K562 (cell line): ENCODE measurements at regions not wholly inside any gene's neighbourhood (a gene's known extent, or its start where the extent isn't known, plus 50 kb on each side); places are given as distances from the start of the nearest gene placed in this dataset.

Experiments used
- ATAC-seq: fragments of 200-7000 bp; cut with Tn5 transposase; 3 replicates; pipeline ENCODE4 v1.9.1; 2020; ENCODE audit warnings: moderate library complexity
- BruUV-seq: library from RNA; stranded (reverse); fragments of 400-500 nt; replicated peaks from 2 replicates; lab custom pipeline; 2021; lab: Mats Ljungman, UMichigan
- CTCF ChIA-PET: fragments of 300-600 bp; formaldehyde crosslinking; extraction: SDS; loops from one replicate; lab custom pipeline; 2021; ENCODE audit warnings: low intra/inter-chr PET ratio; lab: Yijun Ruan, JAX
- POLR2A ChIA-PET: fragments of 300-600, 350-650 bp; sonication (Branson Sonifier 250); formaldehyde crosslinking; extraction: SDS; loops from one replicate; lab custom pipeline; 2021; ENCODE audit warnings: antibody characterized with exemption, inconsistent platforms; lab: Yijun Ruan, JAX
- DNase-seq, 4 experiments: peaks; one replicate each; pipeline versions ENCODE4 v3.0.0 to v3.0.0-alpha.2; 2011 to 2018; ENCODE audit warnings: low spot score in 3 of 4, mixed read lengths in 3 of 4; ENCODE audit errors: extremely low read depth in 1 of 4
- FAIRE-seq: peaks from 2 replicates; lab custom pipeline; 2011; peaks lifted over from hg19 to GRCh38; lab: Jason Lieb, UNC
- H2AFZ ChIP-seq: 2 replicates; pipeline ENCODE4 v1.6.0; 2011; ENCODE audit warnings: low read depth, low read length, control low read depth, inconsistent platforms
- H3K27ac ChIP-seq: fragments of 200-600 bp; 3 replicates; pipeline ENCODE4 v1.8.0; 2011; ENCODE audit warnings: low read depth, mild to moderate bottlenecking, control low read depth, inconsistent platforms, low read length, moderate library complexity, mixed read lengths; ENCODE audit errors: extremely low read depth
- H3K27me3 ChIP-seq, 2 experiments: fragments of 300-600 bp in 1 of 2; 2 replicates in 1 of 2; 3 replicates in 1 of 2; pipeline versions ENCODE4 v1.6.0 to v1.8.0; 2011; ENCODE audit warnings: inconsistent platforms in 2 of 2, low read length in 2 of 2, mild to moderate bottlenecking in 1 of 2, mixed read lengths in 1 of 2, moderate library complexity in 1 of 2; ENCODE audit not compliant: control insufficient read depth in 2 of 2, insufficient read depth in 2 of 2
- H3K36me3 ChIP-seq: fragments of 300-600 bp; 3 replicates; pipeline ENCODE4 v1.8.0; 2011; ENCODE audit warnings: mild to moderate bottlenecking, low read length, inconsistent platforms; ENCODE audit not compliant: control insufficient read depth, insufficient read depth
- H3K4me1 ChIP-seq, 2 experiments: fragments of 200-600 bp in 1 of 2; replicated peaks in 1 of 2; 2 replicates in 1 of 2; 3 replicates in 1 of 2; pipeline versions ENCODE4 v1.5.1 to v1.8.0; 2011; ENCODE audit warnings: inconsistent platforms in 2 of 2, low read length in 2 of 2, mild to moderate bottlenecking in 1 of 2, mixed read lengths in 1 of 2, moderate library complexity in 1 of 2; ENCODE audit not compliant: control insufficient read depth in 2 of 2, insufficient read depth in 2 of 2
- H3K4me2 ChIP-seq: 2 replicates; pipeline ENCODE4 v1.6.1; 2011; ENCODE audit warnings: low read length, control low read depth, inconsistent platforms, mixed read lengths; ENCODE audit not compliant: insufficient read depth
- H3K4me3 ChIP-seq: fragments of 200-600 bp; sonication (generic), shearing (Covaris generic); 2 replicates; pipeline ENCODE4 v1.5.1; 2016; ENCODE audit warnings: control low read depth, inconsistent platforms
- H3K79me2 ChIP-seq: fragments of 200-600 bp; 3 replicates; pipeline ENCODE4 v1.8.0; 2011; ENCODE audit warnings: low read length, inconsistent platforms; ENCODE audit not compliant: control insufficient read depth, insufficient read depth
- H3K9ac ChIP-seq, 2 experiments: 2 replicates each; pipeline versions ENCODE4 v1.6.0 to v1.6.1; 2011; ENCODE audit warnings: low read depth in 2 of 2, low read length in 2 of 2, control low read depth in 1 of 2, inconsistent platforms in 1 of 2, mild to moderate bottlenecking in 1 of 2, mixed read lengths in 1 of 2; ENCODE audit not compliant: insufficient read depth in 1 of 2
- H3K9me1 ChIP-seq: one replicate; pipeline ENCODE4 v1.6.0; 2011; ENCODE audit warnings: inconsistent platforms, mild to moderate bottlenecking, low read length, moderate library complexity; ENCODE audit not compliant: control insufficient read depth, insufficient read depth
- H3K9me3 ChIP-seq: replicated peaks from 2 replicates; pipeline ENCODE4 v1.5.1; 2011; ENCODE audit warnings: low read depth, low read length, inconsistent platforms; ENCODE audit not compliant: control insufficient read depth, insufficient read depth
- H4K20me1 ChIP-seq: replicated peaks from 2 replicates; pipeline ENCODE4 v1.6.1; 2011; ENCODE audit warnings: low read length, inconsistent platforms, mixed read lengths; ENCODE audit not compliant: control insufficient read depth, insufficient read depth
- AFF1 ChIP-seq, 2 experiments: fragments of 450-650 bp; IDR thresholded peaks; 2 replicates each; pipeline ENCODE4 v1.6.1; 2018; ENCODE audit warnings: mild to moderate bottlenecking in 2 of 2, low read depth in 1 of 2; ENCODE audit not compliant: partially characterized antibody in 2 of 2
- BACH1 ChIP-seq: fragments of 200-800 bp; sonication (Bioruptor generic); IDR thresholded peaks from 2 replicates; pipeline ENCODE4 v1.6.1; 2016; ENCODE audit warnings: missing genetic modification characterization, missing compliant biosample characterization
- CBFB ChIP-seq: sonication (generic); formaldehyde crosslinking; IDR thresholded peaks from 2 replicates; pipeline ENCODE4 v1.4.0; 2020; ENCODE audit warnings: mild to moderate bottlenecking, missing genetic modification reagents
- CREBBP ChIP-seq: IDR thresholded peaks from one replicate; pipeline ENCODE4 v1.6.1; 2012; ENCODE audit warnings: low read depth, mild to moderate bottlenecking, control low read depth, inconsistent platforms, low read length
- ESRRA ChIP-seq: fragments of 450-650 bp; IDR thresholded peaks from 2 replicates; pipeline ENCODE4 v1.6.1; 2014; ENCODE audit warnings: low read depth, mild to moderate bottlenecking, moderate library complexity, borderline replicate concordance
- ILF3 ChIP-seq: fragments of 450-650 bp; IDR thresholded peaks from 2 replicates; pipeline ENCODE4 v1.6.1; 2018; ENCODE audit warnings: antibody characterized with exemption, mild to moderate bottlenecking, moderate library complexity, borderline replicate concordance
- JUND ChIP-seq, 2 experiments: IDR thresholded peaks; 2 replicates in 1 of 2; 3 replicates in 1 of 2; pipeline ENCODE4 v1.6.1; 2011; ENCODE audit warnings: borderline replicate concordance in 2 of 2, low read depth in 2 of 2, low read length in 2 of 2, improper control_type of control experiment in 1 of 2, missing biosample characterization in 1 of 2, missing genetic modification characterization in 1 of 2, missing genetic modification reagents in 1 of 2
- RBM22 ChIP-seq: fragments of 200-400 bp; formaldehyde crosslinking; IDR thresholded peaks from 2 replicates; pipeline ENCODE4 v1.6.1; 2018; ENCODE audit warnings: low read length, low read depth; ENCODE audit not compliant: poor library complexity, severe bottlenecking
- ZNF212 ChIP-seq: fragments of 450-650 bp; formaldehyde crosslinking; IDR thresholded peaks from 2 replicates; pipeline ENCODE4 v1.4.0; 2020; ENCODE audit warnings: mild to moderate bottlenecking
- ZNF436 ChIP-seq: fragments of 250-450, 450-650 bp; sonication (Bioruptor Pico); formaldehyde crosslinking; IDR thresholded peaks from 2 replicates; pipeline ENCODE4 v1.7.0; 2020; ENCODE audit warnings: mild to moderate bottlenecking
- ZNF780A ChIP-seq: fragments of 250-450 bp; sonication (Bioruptor Pico); IDR thresholded peaks from 2 replicates; pipeline ENCODE4 v1.5.0; 2021; ENCODE audit warnings: mild to moderate bottlenecking
- in situ Hi-C: fragments of 300-500 bp; cut with MboI; formaldehyde crosslinking; loops from 4 replicates; pipeline ENCODE4 v1.15.0; 2018; ENCODE audit warnings: inconsistent platforms, mixed read lengths
- intact Hi-C: fragments of 100-400 bp; cut with micrococcal nuclease; formaldehyde crosslinking; loops from 2 replicates; pipeline ENCODE4 v1.14.2; 2022

DNA sequence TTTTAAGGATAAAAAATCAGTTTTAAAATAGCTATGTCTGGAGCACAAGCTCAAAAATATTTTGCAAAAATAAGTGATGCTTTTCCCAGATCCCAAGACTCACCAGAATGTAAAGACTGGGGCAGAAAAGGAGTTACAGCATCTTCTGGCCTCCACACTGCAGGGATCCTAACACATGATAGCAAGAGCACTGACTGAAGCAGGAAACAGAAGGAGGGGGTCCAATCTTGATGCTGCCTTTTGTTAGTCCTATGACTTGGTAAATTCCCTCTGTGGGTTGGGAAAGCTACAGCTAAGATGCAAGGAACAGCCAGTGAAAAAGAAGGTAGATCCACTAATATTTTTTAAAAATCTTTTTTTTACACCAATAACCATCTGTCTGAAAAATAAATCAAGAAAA is 54.2 kb upstream of the TNR start:
- TF ChIP-seq ZNF436 (CRISPR knock-in tag): no peak
- no peak for TF ChIP-seq BACH1
- TF ChIP-seq RBM22: no peak
- TF ChIP-seq ESRRA: no peak
- no peak for TF ChIP-seq AFF1 (IDR thresholded peaks at IDR 0.05; ENCODE audit: low read depth in 1 of 2, partially characterized antibody in 2 of 2)
- no peak for TF ChIP-seq ZNF780A (CRISPR knock-in tag)
- no peak for TF ChIP-seq ZNF212 (CRISPR knock-in tag)
- TF ChIP-seq CREBBP: no peak
- no peak for TF ChIP-seq JUND (IDR thresholded peaks at IDR 0.05; ENCODE audit: borderline replicate concordance, low read depth, low read length)
- no peak for TF ChIP-seq JUND (tag; IDR thresholded peaks at IDR 0.05; ENCODE audit: borderline replicate concordance, low read depth, low read length)
- TF ChIP-seq ILF3: no peak
- no peak for TF ChIP-seq CBFB (CRISPR knock-in tag)
- TF ChIP-seq, all 486 proteins: peak for 0
- Histone ChIP-seq H3K27me3 (peaks cover 15 to 18% of the 10 kb centered on the region in 2 experiments), H3K79me2 (no peaks in the 10 kb centered on the region), H3K9ac (no peak overlapping the region), H3K36me3 (no peaks in the 10 kb centered on the region), H4K20me1 (no peaks in the 10 kb centered on the region), H3K9me1 (no peaks in the 10 kb centered on the region), H3K4me2 (no peak overlapping the region), H3K4me1 (no peaks in the 10 kb centered on the region), H2AFZ (no peak overlapping the region), H3K27ac (no peak overlapping the region), H3K9me3 (no peaks in the 10 kb centered on the region), H3K4me3 (no peak overlapping the region)
- intact Hi-C loops (no loop called here), in situ Hi-C loops (no loop called here)
- no peak for FAIRE-seq
- no TSS peak for BruUV-seq
- CTCF ChIA-PET: no interaction called here
- ATAC-seq: no peak
- DNase-seq: no peak
- POLR2A ChIA-PET: interaction anchor here (0.9 kb wide), 1 partner anchor 27 kb away, joined by 3 read pairs; no protein-coding TSS in a partner anchor
